H1 (cell line): ENCODE measurements at regions not wholly inside any gene's neighbourhood (a gene's known extent, or its start where the extent isn't known, plus 50 kb on each side); places are given as distances from the start of the nearest gene placed in this dataset.

ENCODE experiments used
- CTCF ChIA-PET: fragments of 300-600 bp; sonication (Branson Sonifier 250); formaldehyde crosslinking; loops from one replicate; lab custom pipeline; 2021; ENCODE audit not compliant: partially characterized antibody; lab: Charles Lee
- POLR2A ChIA-PET: fragments of 300-600 bp; sonication (Branson Sonifier 250); formaldehyde crosslinking; loops from one replicate; lab custom pipeline; 2021; ENCODE audit warnings: inconsistent platforms; ENCODE audit not compliant: partially characterized antibody; lab: Charles Lee
- DNase-seq, 2 experiments: peaks; one replicate each; pipeline versions ENCODE4 v3.0.0 to v3.0.0-alpha.2; 2010 to 2022; ENCODE audit warnings: low spot score in 2 of 2, low read depth in 1 of 2, mixed read lengths in 1 of 2
- FAIRE-seq: peaks from 2 replicates; lab custom pipeline; 2011; peaks lifted over from hg19 to GRCh38; lab: Jason Lieb, UNC
- H2AFZ ChIP-seq: 2 replicates; pipeline ENCODE4 v1.8.1; 2012; ENCODE audit warnings: low read length, inconsistent platforms
- H2AK5ac ChIP-seq: 2 replicates; pipeline ENCODE4 v1.6.1; 2013; ENCODE audit warnings: low read depth, low read length
- H2BK120ac ChIP-seq: replicated peaks from 2 replicates; pipeline ENCODE3; 2013; ENCODE audit warnings: low read depth, low read length, inconsistent platforms
- H2BK12ac ChIP-seq: 2 replicates; pipeline ENCODE4 v1.6.1; 2013; ENCODE audit warnings: low read depth, low read length
- H2BK15ac ChIP-seq: 2 replicates; pipeline ENCODE4 v1.6.1; 2013; ENCODE audit warnings: low read length
- H2BK20ac ChIP-seq: 2 replicates; pipeline ENCODE4 v1.6.1; 2013; ENCODE audit warnings: low read length
- H2BK5ac ChIP-seq: 2 replicates; pipeline ENCODE4 v1.6.1; 2013; ENCODE audit warnings: low read depth, low read length
- H3K14ac ChIP-seq: 2 replicates; pipeline ENCODE4 v1.6.1; 2013; ENCODE audit warnings: inconsistent platforms; ENCODE audit not compliant: insufficient read length
- H3K18ac ChIP-seq: 2 replicates; pipeline ENCODE4 v1.6.1; 2013; ENCODE audit warnings: low read length; ENCODE audit errors: extremely low read depth
- H3K23ac ChIP-seq: 2 replicates; pipeline ENCODE4 v1.6.1; 2013; ENCODE audit warnings: inconsistent platforms; ENCODE audit not compliant: insufficient read length
- H3K23me2 ChIP-seq: 2 replicates; pipeline ENCODE4 v1.6.1; 2013; ENCODE audit warnings: low read depth, low read length
- H3K27ac ChIP-seq: 2 replicates; pipeline ENCODE4 v1.6.1; 2011; ENCODE audit warnings: low read depth, low read length, inconsistent platforms
- H3K27me3 ChIP-seq, 4 experiments: replicated peaks in 1 of 4; 1 replicate in 1 of 4; 2 replicates in 3 of 4; pipeline versions ENCODE4 v1.6.1 to v1.8.1; 2011 to 2013; ENCODE audit warnings: low read length in 3 of 4, mild to moderate bottlenecking in 3 of 4, inconsistent platforms in 2 of 4, mixed read lengths in 2 of 4, moderate library complexity in 1 of 4; ENCODE audit not compliant: control insufficient read depth in 3 of 4, insufficient read depth in 3 of 4; ENCODE audit errors: extremely low read depth in 1 of 4
- H3K36me3 ChIP-seq, 4 experiments: 2 replicates each; pipeline versions ENCODE4 v1.6.1 to v1.8.1; 2011 to 2013; ENCODE audit warnings: mild to moderate bottlenecking in 4 of 4, low read length in 3 of 4, moderate library complexity in 2 of 4, control low read depth in 1 of 4, inconsistent platforms in 1 of 4; ENCODE audit not compliant: insufficient read depth in 4 of 4, control insufficient read depth in 2 of 4
- H3K4ac ChIP-seq: replicated peaks from 2 replicates; pipeline ENCODE3; 2013; ENCODE audit warnings: low read length, low read depth, mixed read lengths, inconsistent platforms; ENCODE audit not compliant: insufficient read length
- H3K4me1 ChIP-seq, 4 experiments: replicated peaks in 1 of 4; 1 replicate in 1 of 4; 2 replicates in 3 of 4; pipeline versions ENCODE4 v1.6.1 to v1.8.1; 2011 to 2013; ENCODE audit warnings: low read length in 3 of 4, inconsistent platforms in 2 of 4, mixed read lengths in 1 of 4; ENCODE audit not compliant: insufficient read depth in 4 of 4, control insufficient read depth in 3 of 4
- H3K4me2 ChIP-seq, 2 experiments: 2 replicates each; pipeline versions ENCODE4 v1.6.1 to v1.8.1; 2011 to 2013; ENCODE audit warnings: low read depth in 2 of 2, low read length in 2 of 2, control low read depth in 1 of 2, inconsistent platforms in 1 of 2, mild to moderate bottlenecking in 1 of 2; ENCODE audit not compliant: insufficient read depth in 1 of 2
- H3K4me3 ChIP-seq, 4 experiments: fragments of 200-600, 300-600 bp in 1 of 4; sonication (generic), shearing (Covaris generic), sonication (Bioruptor Twin) in 1 of 4; 2 replicates each; pipeline versions ENCODE4 v1.5.1 to v1.8.1; 2011 to 2016; ENCODE audit warnings: low read length in 4 of 4, low read depth in 3 of 4, control low read depth in 2 of 4, inconsistent platforms in 2 of 4, mild to moderate bottlenecking in 2 of 4, mixed read lengths in 1 of 4, moderate library complexity in 1 of 4; ENCODE audit not compliant: insufficient read depth in 2 of 4; ENCODE audit errors: extremely low read depth in 1 of 4
- H3K56ac ChIP-seq: replicated peaks from 2 replicates; pipeline ENCODE3; 2013; ENCODE audit warnings: low read depth, mild to moderate bottlenecking, mixed read lengths, low read length, inconsistent platforms; ENCODE audit not compliant: insufficient read length
- H3K79me1 ChIP-seq: 2 replicates; pipeline ENCODE4 v1.6.1; 2013; ENCODE audit warnings: low read depth, low read length, control low read depth
- H3K79me2 ChIP-seq, 2 experiments: 2 replicates each; pipeline versions ENCODE4 v1.6.1 to v1.8.1; 2012 to 2013; ENCODE audit warnings: low read length in 2 of 2, mild to moderate bottlenecking in 2 of 2, inconsistent platforms in 1 of 2; ENCODE audit not compliant: insufficient read depth in 2 of 2, control insufficient read depth in 1 of 2
- H3K9ac ChIP-seq, 4 experiments: replicated peaks in 1 of 4; 1 replicate in 1 of 4; 2 replicates in 3 of 4; pipeline versions ENCODE4 v1.6.1 to v1.8.1; 2011 to 2013; ENCODE audit warnings: low read depth in 3 of 4, low read length in 3 of 4, control low read depth in 2 of 4, mild to moderate bottlenecking in 2 of 4, moderate library complexity in 2 of 4, inconsistent platforms in 1 of 4; ENCODE audit errors: extremely low read depth in 1 of 4
- H3K9me3 ChIP-seq, 2 experiments: 2 replicates each; pipeline versions ENCODE4 v1.6.1 to v1.8.1; 2012 to 2013; ENCODE audit warnings: mild to moderate bottlenecking in 2 of 2, moderate library complexity in 2 of 2, control low read depth in 1 of 2, inconsistent platforms in 1 of 2, low read depth in 1 of 2, low read length in 1 of 2, mixed read lengths in 1 of 2; ENCODE audit not compliant: insufficient read depth in 2 of 2
- H4K20me1 ChIP-seq, 2 experiments: replicated peaks in 1 of 2; 2 replicates each; pipeline versions ENCODE3 to v1.8.1; 2011 to 2013; ENCODE audit warnings: inconsistent platforms in 2 of 2, low read length in 2 of 2, mild to moderate bottlenecking in 1 of 2; ENCODE audit not compliant: insufficient read depth in 2 of 2, control insufficient read depth in 1 of 2
- H4K5ac ChIP-seq: 2 replicates; pipeline ENCODE4 v1.6.1; 2013; ENCODE audit warnings: low read length, low read depth, mixed read lengths, inconsistent platforms; ENCODE audit not compliant: insufficient read length
- H4K8ac ChIP-seq: 2 replicates; pipeline ENCODE4 v1.8.0; 2013; ENCODE audit warnings: mild to moderate bottlenecking, moderate library complexity, low read length, inconsistent platforms; ENCODE audit not compliant: insufficient read depth; ENCODE audit errors: extremely low read depth
- H4K91ac ChIP-seq: replicated peaks from 2 replicates; pipeline ENCODE3; 2013; ENCODE audit warnings: low read length, mixed read lengths, inconsistent platforms; ENCODE audit not compliant: insufficient read length
- BRCA1 ChIP-seq: IDR thresholded peaks from 2 replicates; pipeline ENCODE4 v1.6.1; 2012; ENCODE audit warnings: low read depth, low read length, improper control_type of control experiment
- CBX5 ChIP-seq: fragments of 300-800, 300-1000 bp; sonication (generic); IDR thresholded peaks from 2 replicates; pipeline ENCODE4 v1.7.1; 2016; ENCODE audit warnings: antibody characterized with exemption, low read length, low read depth
- CBX8 ChIP-seq: fragments of 300-800, 300-1000 bp; sonication (generic); IDR thresholded peaks from 2 replicates; pipeline ENCODE4 v1.7.1; 2016; ENCODE audit warnings: low read depth, low read length, borderline replicate concordance
- CEBPB ChIP-seq: IDR thresholded peaks from 2 replicates; pipeline ENCODE4 v1.6.1; 2012; ENCODE audit warnings: low read depth, low read length
- EP300 ChIP-seq, 2 experiments: IDR thresholded peaks; 1 replicate in 1 of 2; 2 replicates in 1 of 2; pipeline ENCODE4 v1.6.1; 2011 to 2012; ENCODE audit warnings: low read depth in 2 of 2, low read length in 2 of 2, mild to moderate bottlenecking in 2 of 2, borderline replicate concordance in 1 of 2, inconsistent platforms in 1 of 2, moderate library complexity in 1 of 2
- JUND ChIP-seq: IDR thresholded peaks from 2 replicates; pipeline ENCODE4 v1.6.1; 2011; ENCODE audit warnings: mild to moderate bottlenecking, improper control_type of control experiment, low read length
- MAX ChIP-seq: IDR thresholded peaks from 2 replicates; pipeline ENCODE4 v1.6.1; 2012; ENCODE audit warnings: inconsistent platforms
- POLR2A ChIP-seq, 2 experiments: IDR thresholded peaks; 1 replicate in 1 of 2; 2 replicates in 1 of 2; pipeline ENCODE4 v1.6.1; 2011; ENCODE audit warnings: low read depth in 2 of 2, low read length in 2 of 2, mild to moderate bottlenecking in 2 of 2; ENCODE audit errors: control extremely low read depth in 1 of 2
- POLR2AphosphoS5 ChIP-seq: IDR thresholded peaks from 2 replicates; pipeline ENCODE4 v1.6.1; 2011; ENCODE audit warnings: low read depth, low read length
- SIX5 ChIP-seq: IDR thresholded peaks from 2 replicates; pipeline ENCODE4 v1.6.1; 2011; ENCODE audit warnings: mild to moderate bottlenecking, low read depth, low read length
- SP1 ChIP-seq: IDR thresholded peaks from 2 replicates; pipeline ENCODE4 v1.6.1; 2011; ENCODE audit warnings: low read depth, low read length
- SP4 ChIP-seq: IDR thresholded peaks from 2 replicates; pipeline ENCODE4 v1.6.1; 2012; ENCODE audit warnings: low read length, inconsistent platforms
- TAF7 ChIP-seq: optimal IDR thresholded peaks from 2 replicates; pipeline ENCODE3; 2011; ENCODE audit warnings: low read depth, mild to moderate bottlenecking, inconsistent platforms, low read length, moderate library complexity, borderline replicate concordance
- TBP ChIP-seq: IDR thresholded peaks from 2 replicates; pipeline ENCODE4 v1.6.1; 2011; ENCODE audit warnings: low read depth, low read length, improper control_type of control experiment
- WGBS, 2 experiments: shearing (Covaris generic) in 1 of 2; methylation state at CpG; one replicate each; pipeline versions ENCODE4 v1.1.6 to v1.1.7; 2013 to 2015; ENCODE audit warnings: low lambda C conversion rate in 2 of 2, mixed read lengths in 2 of 2, inconsistent platforms in 1 of 2, low coverage in 1 of 2, missing lambda C conversion rate in 1 of 2; ENCODE audit not compliant: insufficient replicate concordance in 2 of 2, insufficient coverage in 1 of 2, insufficient read length in 1 of 2; ENCODE audit errors: extremely low coverage in 1 of 2, missing lambda C conversion rate in 1 of 2; 5-methylcytosine and 5-hydroxymethylcytosine counted together

- Histone ChIP-seq H2BK5ac (no peak overlapping the region), H3K79me1 (no peaks in the 10 kb centered on the region), H2BK12ac (no peak overlapping the region), H3K9me3 (no peaks in the 10 kb centered on the region), H3K23ac (no peak overlapping the region), H4K20me1 (no peaks in the 10 kb centered on the region), H2BK15ac (no peak overlapping the region), H3K18ac (no peak overlapping the region), H3K4me1 (no peaks in the 10 kb centered on the region), H4K8ac (no peak overlapping the region), H3K36me3 (no peaks in the 10 kb centered on the region), H3K4ac (no peak overlapping the region), H2AFZ (no peak overlapping the region), H4K5ac (no peak overlapping the region), H4K91ac (no peak overlapping the region), H3K27me3 (no peaks in the 10 kb centered on the region; a peak in 2 of 7 replicates), H2AK5ac (no peak overlapping the region), H3K4me2 (no peak overlapping the region), H3K4me3 (no peak overlapping the region), H3K23me2 (no peaks in the 10 kb centered on the region), H2BK20ac (no peak overlapping the region), H2BK120ac (no peak overlapping the region), H3K14ac (no peak overlapping the region), H3K79me2 (no peaks in the 10 kb centered on the region), H3K9ac (no peak overlapping the region), H3K27ac (no peak overlapping the region), H3K56ac (no peak overlapping the region)
- CTCF ChIA-PET: interaction anchor here (1.2 kb wide), 1 partner anchor 20 kb away, joined by 6 read pairs; no protein-coding TSS in a partner anchor
- FAIRE-seq: no peak
- WGBS, 2 experiments: 92% methylated on average over 6 of the region's 6 CpGs; no CpG with 5 or more reads in 1 of the 2 experiments
- POLR2A ChIA-PET: no interaction called here
- DNase-seq: no peak
- TF ChIP-seq SIX5 (no peak), POLR2A (IDR thresholded peaks at IDR 0.05; ENCODE audit: control extremely low read depth in 1 of 2, low read depth in 2 of 2, low read length in 2 of 2) (no peak), BRCA1 (no peak), MAX (no peak), SP4 (no peak), CBX5 (no peak), POLR2AphosphoS5 (no peak), SP1 (no peak), JUND (no peak), EP300 (IDR thresholded peaks at IDR 0.05; ENCODE audit: borderline replicate concordance in 1 of 2, low read depth in 2 of 2, low read length in 2 of 2) (no peak), TAF7 (no peak), TBP (no peak), CEBPB (no peak), CBX8 (no peak)
These were observed 162.5 kb upstream of the NTM start for GRCh38 chr11:131207901-131208300.
